PC-3 (cell line): ENCODE measurements at regions not wholly inside any gene's neighbourhood (a gene's known extent, or its start where the extent isn't known, plus 50 kb on each side); places are given as distances from the start of the nearest gene placed in this dataset.
A peak's percentile ranks its signal among the peaks of the same experiment; 100 is the strongest.

Experiments
- ATAC-seq: fragments of 200-7000 bp; cut with Tn5 transposase; 2 replicates; pipeline ENCODE4 v1.9.1; 2020; ENCODE audit warnings: mild to moderate bottlenecking, moderate library complexity
- BruUV-seq: library from RNA; stranded (reverse); fragments of 400-500 nt; replicated peaks from 2 replicates; lab custom pipeline; 2021; lab: Mats Ljungman, UMichigan
- CTCF ChIA-PET: fragments of 300-600 bp; sonication (Branson Sonifier 250); formaldehyde crosslinking; loops from one replicate; lab custom pipeline; 2022; ENCODE audit warnings: antibody characterized with exemption; lab: Charles Lee
- POLR2A ChIA-PET: fragments of 300-600 bp; sonication (Branson Sonifier 250); formaldehyde crosslinking; loops from one replicate; lab custom pipeline; 2022; ENCODE audit warnings: antibody characterized with exemption; ENCODE audit not compliant: unreplicated experiment; lab: Charles Lee
- DNase-seq: peaks from one replicate; pipeline ENCODE4 v3.0.0-alpha.2; 2015
- H2AFZ ChIP-seq: fragments of 300-600 bp; sonication (generic); 2 replicates; pipeline ENCODE4 v1.6.0; 2016; ENCODE audit warnings: antibody characterized with exemption, low read length
- H3F3A ChIP-seq: fragments of 300-600 bp; sonication (generic); one replicate; pipeline ENCODE4 v1.6.0; 2017; ENCODE audit warnings: antibody characterized with exemption, low read length, control low read depth, mild to moderate bottlenecking; ENCODE audit not compliant: unreplicated experiment
- H3K27ac ChIP-seq: fragments of 300-600 bp; sonication (generic); 2 replicates; pipeline ENCODE4 v1.5.1; 2016; ENCODE audit warnings: mild to moderate bottlenecking, low read length
- H3K27me3 ChIP-seq: fragments of 300-600 bp; sonication (generic); 2 replicates; pipeline ENCODE4 v1.6.1; 2016; ENCODE audit warnings: low read length, mixed read lengths
- H3K36me3 ChIP-seq: fragments of 300-600 bp; sonication (generic); 2 replicates; pipeline ENCODE4 v1.6.1; 2016; ENCODE audit warnings: low read depth, mixed run types, low read length, mixed read lengths
- H3K4me1 ChIP-seq: fragments of 300-600 bp; sonication (generic); 2 replicates; pipeline ENCODE4 v1.5.1; 2016; ENCODE audit warnings: low read length; ENCODE audit not compliant: insufficient read depth
- H3K4me2 ChIP-seq: fragments of 300-600 bp; sonication (generic); 2 replicates; pipeline ENCODE4 v1.6.0; 2016; ENCODE audit warnings: low read length
- H3K4me3 ChIP-seq: fragments of 300-600 bp; sonication (generic); 2 replicates; pipeline ENCODE4 v1.5.1; 2016; ENCODE audit warnings: mild to moderate bottlenecking, low read length, mixed read lengths
- H3K79me2 ChIP-seq: fragments of 300-600 bp; sonication (generic); 2 replicates; pipeline ENCODE4 v1.6.1; 2017; ENCODE audit warnings: low read length, mixed read lengths
- H3K9ac ChIP-seq: fragments of 300-600 bp; sonication (generic); 2 replicates; pipeline ENCODE4 v1.6.0; 2016; ENCODE audit warnings: mild to moderate bottlenecking, low read length
- H3K9me2 ChIP-seq: fragments of 300-600 bp; sonication (generic); replicated peaks from 2 replicates; pipeline ENCODE4 v1.6.1; 2016; ENCODE audit warnings: mixed run types, low read length, mixed read lengths
- H3K9me3 ChIP-seq: fragments of 300-600 bp; sonication (generic); 2 replicates; pipeline ENCODE4 v1.6.1; 2016; ENCODE audit warnings: low read length, mixed read lengths
- H4K20me1 ChIP-seq: fragments of 300-600 bp; sonication (generic); 2 replicates; pipeline ENCODE4 v1.6.1; 2016; ENCODE audit warnings: low read length, mixed read lengths
- EZH2 ChIP-seq: fragments of 300-600 bp; sonication (generic); IDR thresholded peaks from one replicate; pipeline ENCODE4 v1.6.1; 2017; ENCODE audit warnings: antibody characterized with exemption, mild to moderate bottlenecking, low read length; ENCODE audit not compliant: unreplicated experiment
- EZH2phosphoT487 ChIP-seq: fragments of 300-600 bp; sonication (generic); IDR thresholded peaks from 2 replicates; pipeline ENCODE4 v1.6.1; 2018; ENCODE audit warnings: mild to moderate bottlenecking, antibody characterized with exemption, low read length, borderline replicate concordance
- intact Hi-C: fragments of 100-400 bp; cut with micrococcal nuclease; formaldehyde crosslinking; loops from 2 replicates; pipeline ENCODE4 v1.9.0; 2023
- TF ChIP-seq, protein P1 (sequence below): fragments of 300-600 bp; sonication (generic); conservative IDR thresholded peaks from 2 replicates; pipeline ENCODE4 v1.5.1; 2017; ENCODE audit warnings: antibody characterized with exemption, low read depth, mild to moderate bottlenecking, low read length

DNA sequence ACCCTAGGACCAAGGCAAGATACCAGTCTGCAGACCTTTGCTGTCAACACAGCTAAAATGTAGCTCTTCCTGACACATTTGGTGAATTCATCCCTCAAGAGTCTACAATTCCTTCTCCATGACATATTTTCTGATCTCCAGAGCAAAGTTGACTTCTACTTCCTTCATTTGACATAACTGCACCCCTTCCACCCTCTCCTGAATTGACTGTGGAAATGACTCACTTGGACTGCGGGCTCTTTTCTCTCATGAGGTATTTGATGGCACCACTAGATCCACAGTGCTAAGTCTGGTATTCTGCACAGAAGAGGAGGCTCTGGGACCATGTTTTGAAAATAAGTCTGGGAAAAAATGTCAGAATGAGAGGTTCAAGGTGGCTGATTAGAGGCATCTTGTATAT is 338.4 kb upstream of the TRPC7 start:
- Histone ChIP-seq H3K79me2 (no peaks in the 10 kb centered on the region), H3K4me3 (no peak overlapping the region), H3K36me3 (no peaks in the 10 kb centered on the region), H3F3A (no peaks in the 10 kb centered on the region), H3K9ac (no peak overlapping the region), H3K9me3 (no peaks in the 10 kb centered on the region), H3K9me2 (no peaks in the 10 kb centered on the region), H3K4me2 (no peak overlapping the region), H2AFZ (no peak overlapping the region), H3K4me1 (peaks cover 10% of the 10 kb centered on the region), H4K20me1 (no peaks in the 10 kb centered on the region), H3K27ac (no peak overlapping the region), H3K27me3 (no peaks in the 10 kb centered on the region)
- POLR2A ChIA-PET = no interaction called here
- CTCF ChIA-PET = no interaction called here
- ATAC-seq (no peak; the same call in 1 of the 2 replicates), DNase-seq (peak; percentile 38)
- intact Hi-C loops = no loop called here
- BruUV-seq = no TSS peak
- TF ChIP-seq EZH2phosphoT487 = no peak
- TF ChIP-seq, protein P1, sequence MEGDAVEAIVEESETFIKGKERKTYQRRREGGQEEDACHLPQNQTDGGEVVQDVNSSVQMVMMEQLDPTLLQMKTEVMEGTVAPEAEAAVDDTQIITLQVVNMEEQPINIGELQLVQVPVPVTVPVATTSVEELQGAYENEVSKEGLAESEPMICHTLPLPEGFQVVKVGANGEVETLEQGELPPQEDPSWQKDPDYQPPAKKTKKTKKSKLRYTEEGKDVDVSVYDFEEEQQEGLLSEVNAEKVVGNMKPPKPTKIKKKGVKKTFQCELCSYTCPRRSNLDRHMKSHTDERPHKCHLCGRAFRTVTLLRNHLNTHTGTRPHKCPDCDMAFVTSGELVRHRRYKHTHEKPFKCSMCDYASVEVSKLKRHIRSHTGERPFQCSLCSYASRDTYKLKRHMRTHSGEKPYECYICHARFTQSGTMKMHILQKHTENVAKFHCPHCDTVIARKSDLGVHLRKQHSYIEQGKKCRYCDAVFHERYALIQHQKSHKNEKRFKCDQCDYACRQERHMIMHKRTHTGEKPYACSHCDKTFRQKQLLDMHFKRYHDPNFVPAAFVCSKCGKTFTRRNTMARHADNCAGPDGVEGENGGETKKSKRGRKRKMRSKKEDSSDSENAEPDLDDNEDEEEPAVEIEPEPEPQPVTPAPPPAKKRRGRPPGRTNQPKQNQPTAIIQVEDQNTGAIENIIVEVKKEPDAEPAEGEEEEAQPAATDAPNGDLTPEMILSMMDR = no peak
- no peak for TF ChIP-seq EZH2

DNA sequence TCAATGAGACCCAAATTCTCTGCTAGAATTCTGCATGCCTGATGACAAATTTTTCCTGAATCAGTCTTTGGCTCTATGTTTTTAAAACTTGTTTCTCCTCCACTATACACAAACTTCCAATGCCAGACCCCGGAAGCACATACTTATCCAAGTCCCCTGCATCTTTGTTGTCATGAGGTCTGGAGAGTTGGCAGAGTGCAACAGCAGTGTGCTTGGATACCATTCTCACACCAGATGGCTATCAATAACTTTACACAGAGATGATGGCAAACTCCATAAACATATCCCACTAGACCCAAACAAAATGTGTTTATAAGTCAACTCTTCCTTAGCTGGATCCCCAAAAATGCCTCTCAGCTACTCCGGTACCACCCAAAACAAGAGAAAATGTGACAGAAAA is 337.7 kb upstream of the TRPC7 start:
- CTCF ChIA-PET = no interaction called here
- Histone ChIP-seq H4K20me1 (no peaks in the 10 kb centered on the region), H3K36me3 (no peaks in the 10 kb centered on the region), H3K79me2 (no peaks in the 10 kb centered on the region), H3K27ac (no peak overlapping the region), H3K4me2 (no peak overlapping the region), H3K4me3 (no peak overlapping the region), H3F3A (no peaks in the 10 kb centered on the region), H3K4me1 (peaks cover 10% of the 10 kb centered on the region), H3K9me2 (no peaks in the 10 kb centered on the region), H3K27me3 (no peaks in the 10 kb centered on the region), H2AFZ (no peak overlapping the region), H3K9ac (no peak overlapping the region), H3K9me3 (no peaks in the 10 kb centered on the region)
- DNase-seq (no peak), ATAC-seq (no peak)
- intact Hi-C loops = no loop called here
- POLR2A ChIA-PET = no interaction called here
- TF ChIP-seq EZH2 (no peak), EZH2phosphoT487 (no peak)
- TF ChIP-seq, protein P1 = no peak
- no TSS peak for BruUV-seq

DNA sequence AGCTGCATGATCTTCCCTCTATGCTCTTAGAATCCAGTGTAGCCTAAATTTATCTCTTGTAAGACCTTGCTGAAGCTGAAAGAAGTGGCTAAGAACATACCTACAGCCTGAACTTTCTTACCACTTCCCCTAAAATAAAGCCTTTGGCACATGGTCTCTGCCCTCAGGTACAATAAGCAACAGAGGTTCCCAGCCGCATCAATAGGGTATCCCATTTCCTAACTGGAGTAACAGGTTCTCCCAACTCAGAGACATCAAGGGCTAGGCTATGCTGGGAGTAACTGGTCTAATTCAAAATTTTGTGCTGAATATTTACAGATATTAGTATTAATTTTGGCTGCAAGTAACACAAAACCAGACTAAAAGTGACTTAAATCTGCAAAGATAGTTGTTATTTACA is 335.8 kb upstream of the TRPC7 start:
- no peaks in the 10 kb centered on the region for H3K9me2 ChIP-seq
- BruUV-seq = no TSS peak

More for the DNA sequence above, 335.8 kb upstream of the TRPC7 start:
- Histone ChIP-seq H3F3A (no peaks in the 10 kb centered on the region), H3K9me3 (no peaks in the 10 kb centered on the region), H3K27me3 (no peaks in the 10 kb centered on the region), H3K9ac (no peak overlapping the region), H3K27ac (0 out of 2 replicates have a peak overlapping the region, but pooled peaks have one; percentile 6), H3K79me2 (no peaks in the 10 kb centered on the region), H3K36me3 (no peaks in the 10 kb centered on the region), H3K4me2 (no peak overlapping the region), H3K4me3 (no peak overlapping the region), H4K20me1 (no peaks in the 10 kb centered on the region), H2AFZ (no peak overlapping the region), H3K4me1 (peaks cover 10% of the 10 kb centered on the region)
- CTCF ChIA-PET = no interaction called here
- no peak for TF ChIP-seq EZH2
- TF ChIP-seq, protein P1 = no peak
- no peak for TF ChIP-seq EZH2phosphoT487
- intact Hi-C loops = no loop called here
- POLR2A ChIA-PET = no interaction called here
- peak; percentile 70 for DNase-seq
- ATAC-seq = 0 out of 2 replicates have a peak, but pooled peaks have one; percentile 13
